ENCODE measurements at regions not wholly inside any gene's neighbourhood (a gene's known extent, or its start where the extent isn't known, plus 50 kb on each side); places are given as distances from the start of the nearest gene placed in this dataset.

GRCh38 chr7:128145191-128145590, 95.9 kb upstream of the LEP start:
- no peak for DNase-seq (ENCODE audit: low read depth)

DNA sequence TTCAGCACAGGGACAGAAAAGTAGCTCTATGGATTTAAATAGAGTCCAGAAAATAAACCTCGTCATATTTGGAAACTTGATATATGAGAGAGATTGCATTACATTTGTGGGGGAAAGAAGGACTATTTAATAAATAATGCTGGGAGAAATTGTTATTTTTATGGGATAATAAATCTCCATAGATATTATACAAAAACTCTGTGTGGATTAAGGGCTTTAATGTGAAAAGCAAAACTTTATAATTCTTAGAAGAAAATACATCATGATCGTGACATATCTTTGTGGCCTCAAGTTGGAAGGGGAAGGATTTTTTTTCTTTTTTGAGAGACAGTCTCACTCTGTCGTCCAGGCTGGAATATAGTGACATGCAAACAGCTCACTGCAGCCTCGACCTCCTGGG, 95.0 kb upstream of the LEP start:
- DNase-seq (ENCODE audit: low read depth) = no peak

DNA sequence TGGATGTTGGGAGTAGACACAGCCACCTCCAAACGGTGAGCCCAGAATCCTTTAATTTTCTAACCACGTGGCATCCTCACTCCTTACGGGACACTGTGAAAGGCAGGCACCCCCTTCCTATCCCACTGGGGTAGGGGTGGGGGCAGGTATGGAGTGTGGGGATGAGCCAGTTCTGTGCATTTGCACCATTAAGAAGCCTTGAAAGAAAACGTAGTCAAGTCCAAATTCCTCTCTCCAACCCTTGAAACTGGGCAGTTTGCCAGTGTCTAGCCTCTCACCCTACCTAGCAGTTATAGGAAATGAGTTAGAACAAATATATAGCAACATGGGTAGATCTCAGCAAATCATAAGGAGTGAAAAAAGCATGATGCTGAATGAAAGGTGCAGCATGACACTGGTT, 92.4 kb upstream of the LEP start:
- DNase-seq (ENCODE audit: low read depth) = peak; percentile 26

DNA sequence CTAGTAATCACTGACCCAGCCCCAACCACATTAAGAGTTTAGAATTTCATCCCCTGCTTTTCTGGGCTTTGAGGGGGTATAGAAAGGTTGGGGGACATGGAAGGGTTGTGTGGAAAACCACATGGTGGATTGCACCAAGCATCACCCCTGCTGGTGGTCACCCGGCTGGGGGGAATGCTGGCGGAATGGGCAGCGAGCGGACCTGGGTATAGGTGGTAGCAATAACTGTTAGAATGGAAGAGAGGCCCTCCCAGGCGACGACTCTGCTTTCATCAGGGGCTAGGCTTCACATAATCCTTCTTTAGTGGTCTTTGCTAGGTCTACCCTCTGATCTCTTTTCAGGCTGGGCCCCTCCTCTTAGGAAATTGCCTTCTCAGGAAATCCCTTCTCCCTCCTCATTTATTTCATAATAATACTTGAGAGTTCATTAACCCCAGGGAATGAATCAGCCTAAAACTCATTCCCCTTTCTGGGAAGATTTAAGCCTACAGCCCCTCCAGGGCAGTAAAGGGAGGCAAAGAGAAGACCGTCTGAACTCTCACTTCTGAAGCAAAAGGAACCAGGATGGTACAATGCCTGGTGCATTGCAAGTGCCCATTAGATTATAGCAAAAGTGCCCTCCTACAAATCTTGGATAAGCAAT, 90.7 kb upstream of the LEP start:
- DNase-seq (ENCODE audit: low read depth) = no peak

DNA sequence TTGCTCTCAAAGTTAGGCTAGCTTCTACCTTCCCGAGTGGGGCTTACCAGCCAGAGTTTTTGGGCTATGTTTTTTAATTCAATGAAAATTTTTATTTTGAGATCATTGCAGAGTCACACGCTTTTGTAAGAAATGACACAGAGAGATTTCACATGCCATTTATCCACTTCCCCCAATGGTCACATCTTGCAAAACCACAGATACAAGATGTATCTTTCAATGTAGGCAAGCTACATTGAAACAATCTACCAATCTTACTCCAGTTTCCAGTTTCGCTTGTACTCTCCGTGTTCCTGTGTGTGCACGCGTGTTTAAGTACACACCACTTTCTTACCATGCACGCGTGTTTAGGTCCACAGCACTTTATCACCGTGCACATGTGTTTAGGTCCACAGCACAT, 89.4 kb upstream of the LEP start:
- DNase-seq (ENCODE audit: low read depth) = no peak

GRCh38 chr7:128152721-128153120, 88.4 kb upstream of the LEP start:
- DNase-seq (ENCODE audit: low read depth) = no peak

DNA sequence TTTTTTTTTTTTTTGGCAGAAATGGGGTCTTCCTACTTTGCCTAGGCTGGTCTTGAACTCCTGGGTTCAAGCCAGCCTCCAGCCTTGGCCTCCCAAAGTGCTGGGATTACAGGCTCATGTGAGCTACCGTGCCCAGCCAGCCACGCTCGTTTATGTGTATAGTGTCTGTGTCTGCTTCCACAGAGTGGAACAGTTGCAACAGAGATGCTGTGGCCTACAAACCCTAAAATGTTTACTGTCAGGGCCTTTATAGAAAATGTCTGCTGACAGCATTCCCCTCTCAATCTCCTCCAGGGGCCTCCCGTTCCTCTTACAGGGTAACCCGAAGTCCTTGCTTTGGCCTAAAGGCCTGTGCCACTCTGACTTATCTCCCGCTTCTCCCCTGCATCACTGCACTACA, 87.6 kb upstream of the LEP start:
- no peak for DNase-seq (ENCODE audit: low read depth)

- DNase-seq (ENCODE audit: low read depth) = no peak
Measured at GRCh38 chr7:128154504-128154903, 86.6 kb upstream of the LEP start.

- no peak for DNase-seq (ENCODE audit: low read depth)
Measured at GRCh38 chr7:128155100-128155740, 85.9 kb upstream of the LEP start.

DNA sequence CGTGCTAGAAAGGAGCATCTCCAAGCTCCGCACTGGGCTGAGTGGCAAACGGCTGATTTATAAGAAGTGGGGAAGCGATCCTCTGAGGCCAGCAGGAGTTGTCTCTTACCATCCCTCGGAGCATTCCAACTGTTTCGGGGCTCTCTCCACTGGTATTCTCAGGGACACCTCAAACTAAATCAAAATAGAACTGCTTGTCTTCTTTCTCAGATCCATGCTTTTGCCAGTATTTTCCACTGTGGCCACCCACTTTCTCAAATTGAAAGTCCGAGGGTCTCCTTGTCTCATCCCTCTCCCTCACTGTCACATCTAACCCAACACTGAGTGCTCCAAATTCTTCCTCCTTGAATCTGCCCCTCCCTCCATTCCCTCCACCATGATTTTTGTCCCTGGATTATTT, 83.2 kb upstream of the LEP start:
- no peak for DNase-seq (ENCODE audit: low read depth)

- DNase-seq (ENCODE audit: low read depth) = no peak
Measured at GRCh38 chr7:128158370-128158769, 82.7 kb upstream of the LEP start.

- DNase-seq (ENCODE audit: low read depth) = no peak
Measured at GRCh38 chr7:128160296-128160695, 80.8 kb upstream of the LEP start.

DNA sequence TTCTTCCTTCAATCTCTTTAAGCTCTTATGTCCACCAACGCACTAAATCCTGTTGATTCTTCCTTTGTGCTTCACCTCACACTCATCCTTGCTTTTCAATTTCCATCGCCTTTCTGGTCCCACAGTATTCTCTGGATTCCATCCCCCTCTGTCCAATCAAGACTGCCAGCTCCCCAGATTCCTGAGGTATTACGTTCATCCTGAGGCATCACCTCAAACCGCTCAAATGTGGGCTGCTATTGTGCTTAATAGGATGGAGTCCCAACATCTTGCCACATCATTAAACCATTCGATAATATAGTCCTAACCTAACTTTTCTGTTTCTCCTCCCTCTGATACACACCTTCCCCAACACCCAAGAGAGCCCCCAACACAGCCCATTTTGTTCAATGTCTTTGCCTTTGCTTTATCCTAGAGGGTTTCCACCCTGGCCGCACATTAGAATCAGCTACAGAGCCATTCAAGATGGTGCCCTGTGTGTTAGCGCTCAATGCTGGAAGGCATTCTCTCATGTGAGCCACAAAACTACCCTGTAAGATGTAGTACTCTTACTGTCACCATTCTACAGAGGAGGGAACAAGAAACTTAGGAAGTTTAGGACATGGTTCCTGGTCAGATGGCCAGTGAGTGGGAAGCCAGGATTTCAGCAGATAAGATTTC, 79.5 kb upstream of the LEP start:
- DNase-seq (ENCODE audit: low read depth) = no peak

DNA sequence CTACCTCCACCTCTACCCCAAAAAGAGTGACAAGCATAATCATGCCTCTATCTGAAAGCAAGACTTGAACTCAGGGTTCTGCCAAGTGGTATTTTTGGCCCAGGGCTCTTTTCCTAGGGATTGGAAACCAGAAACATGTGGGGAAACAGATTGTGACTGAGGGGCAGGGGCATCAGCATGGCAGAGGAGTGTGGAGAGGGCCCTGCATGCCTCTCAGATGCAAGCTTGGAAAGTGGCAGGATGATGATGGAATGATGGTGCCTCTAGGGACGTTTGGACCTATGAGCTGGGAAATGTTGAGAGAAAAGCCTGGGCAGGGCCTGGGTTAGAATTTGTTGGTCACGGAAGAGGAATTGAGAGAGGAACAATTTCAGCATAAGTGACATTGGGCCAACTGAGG, 78.4 kb upstream of the LEP start:
- DNase-seq (ENCODE audit: low read depth) = no peak

DNA sequence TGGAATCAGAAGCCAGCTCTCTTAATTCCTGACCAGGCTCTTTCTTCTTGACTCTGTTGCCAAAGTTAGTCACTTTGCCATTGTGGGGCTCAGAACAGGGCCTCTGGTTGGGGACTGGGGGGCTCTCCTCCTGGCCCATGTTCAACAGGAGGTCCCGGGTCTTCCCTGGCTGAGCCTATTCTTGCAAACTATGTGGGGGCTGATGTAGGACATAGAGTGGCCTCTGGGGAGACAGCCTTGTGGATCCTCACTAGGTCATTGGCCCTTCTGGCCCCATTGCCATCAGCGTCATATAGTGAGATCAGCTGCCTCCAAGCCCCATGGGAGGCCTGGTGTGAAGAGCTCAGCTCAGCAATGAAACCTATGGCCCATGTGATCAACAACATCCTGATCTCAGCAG, 77.6 kb upstream of the LEP start:
- DNase-seq (ENCODE audit: low read depth) = no peak

DNA sequence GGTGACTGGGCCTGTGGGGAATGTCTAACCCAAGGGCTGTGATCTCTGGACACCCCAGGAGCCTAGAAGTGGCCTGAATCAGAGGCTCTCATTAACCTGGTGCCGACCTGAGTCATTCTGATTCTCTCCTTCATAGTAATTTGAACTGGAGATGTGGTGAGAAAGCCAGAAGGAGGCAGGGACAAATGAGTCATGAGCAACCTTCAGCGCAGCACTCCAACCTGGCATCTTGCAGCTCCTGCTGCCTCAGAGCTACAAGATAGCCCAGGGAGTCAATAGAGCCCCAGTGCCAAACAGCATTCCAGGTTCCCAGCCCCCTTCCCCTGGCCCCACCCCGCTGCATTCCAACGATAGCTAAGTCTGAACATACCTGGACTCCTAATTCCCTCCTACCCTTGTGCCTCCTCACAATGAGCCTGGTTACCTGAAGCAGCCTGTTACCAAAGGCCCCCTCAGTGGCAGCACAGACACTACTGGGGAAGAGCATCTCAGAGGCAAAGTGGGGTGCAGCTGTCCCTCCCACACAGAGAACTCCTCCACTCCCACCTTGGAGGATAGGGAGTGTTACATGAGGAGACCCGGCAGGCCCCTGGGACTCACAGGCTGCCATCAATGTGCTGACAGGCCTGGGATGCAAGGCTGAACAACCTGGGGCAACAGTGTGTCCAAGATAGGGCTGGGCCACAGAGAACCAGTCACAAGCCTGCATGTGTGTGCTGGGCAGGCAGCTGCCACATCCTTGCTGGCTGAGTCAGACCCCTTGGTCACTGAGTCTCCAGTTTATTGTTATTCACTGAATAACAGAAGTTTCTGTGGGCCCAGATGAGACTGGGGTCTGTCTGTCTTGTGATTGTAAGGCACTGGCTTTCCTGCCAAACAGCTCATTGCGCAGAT, 76.8 kb upstream of the LEP start:
- peak; percentile 94 for DNase-seq (ENCODE audit: low read depth)

- DNase-seq (ENCODE audit: low read depth) = no peak
Measured at GRCh38 chr7:128164955-128165670, 76.0 kb upstream of the LEP start.

DNA sequence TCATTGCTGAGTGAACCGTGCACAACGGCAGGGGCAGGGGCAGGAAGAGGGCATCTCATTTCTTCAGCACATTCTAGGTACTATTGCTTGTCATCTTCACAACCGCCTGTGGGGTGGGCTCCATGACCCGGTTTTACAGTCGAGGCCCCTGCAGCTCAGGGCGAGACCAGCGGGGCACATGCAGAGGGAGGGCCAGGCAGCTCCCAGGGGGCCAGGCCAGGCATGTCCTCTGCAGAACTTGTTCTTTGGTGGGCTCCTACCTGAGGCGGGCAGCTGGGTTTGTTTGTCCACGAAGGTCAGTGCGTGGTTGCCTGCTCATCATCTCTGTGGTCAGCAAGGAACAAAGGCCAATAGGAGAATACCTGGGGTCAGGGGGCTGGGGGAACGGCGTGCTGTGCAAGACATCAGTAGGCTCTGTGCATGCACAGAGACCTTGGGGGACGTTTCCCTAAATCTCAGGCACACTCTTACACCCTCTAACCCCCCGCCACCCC, 75.1 kb upstream of the LEP start:
- DNase-seq (ENCODE audit: low read depth) = no peak

DNA sequence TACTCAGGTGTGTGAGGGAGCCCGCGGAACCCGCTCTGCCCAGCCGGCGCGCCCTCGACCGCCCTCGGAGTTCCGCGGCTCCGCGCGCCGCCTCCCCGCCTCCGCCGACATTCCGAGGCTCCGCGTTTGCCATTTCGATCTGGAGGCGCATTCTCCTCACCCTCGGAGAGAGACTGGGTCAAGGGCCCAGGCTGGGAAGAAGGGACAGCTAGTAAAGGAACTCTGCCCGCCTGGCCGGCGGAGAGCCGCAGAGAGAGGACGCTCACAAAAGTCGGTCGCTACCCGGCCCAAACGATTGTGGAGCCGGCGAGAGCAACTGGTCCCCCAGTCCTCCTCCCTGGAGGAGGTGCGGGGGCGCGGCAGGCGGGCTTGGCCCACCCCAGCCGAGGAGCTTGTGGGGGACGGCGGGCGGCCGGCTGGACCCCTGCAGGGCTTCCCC, 74.5 kb upstream of the LEP start:
- DNase-seq (ENCODE audit: low read depth) = no peak

- peak; percentile 80 for DNase-seq (ENCODE audit: low read depth)
Measured at GRCh38 chr7:128167042-128167701, 73.9 kb upstream of the LEP start.
